ENCODE measurements at regions not wholly inside any gene's neighbourhood (a gene's known extent, or its start where the extent isn't known, plus 50 kb on each side); places are given as distances from the start of the nearest gene placed in this dataset.

DNA sequence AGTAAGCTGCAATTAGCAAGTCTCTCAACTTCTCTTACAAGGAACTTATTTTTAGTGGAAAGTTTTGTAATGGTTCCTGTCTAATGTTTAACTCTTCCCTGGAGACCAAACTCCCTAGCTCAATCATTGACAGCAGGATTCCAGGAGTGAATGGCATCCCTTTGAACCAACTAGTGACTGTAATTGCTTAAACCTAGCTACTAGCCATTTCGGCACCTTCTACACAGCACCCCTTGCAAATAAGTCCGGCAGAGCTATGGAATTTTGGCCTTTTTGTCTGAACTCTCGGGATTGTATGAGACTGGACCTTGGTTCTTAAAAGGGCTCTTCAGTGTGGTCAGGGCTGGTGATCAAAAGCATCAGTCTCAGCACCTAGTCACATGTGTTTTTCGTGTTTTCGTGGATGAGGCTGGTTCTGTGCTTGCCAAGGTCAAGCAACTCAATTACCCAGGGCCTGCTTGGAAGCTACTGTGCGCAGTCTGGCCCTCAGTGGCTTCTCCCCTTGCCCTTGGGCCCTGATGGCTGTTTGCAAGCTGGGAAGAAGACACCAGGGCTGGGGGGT lies 135.3 kb upstream of the NEDD9 start (continued):
- TF ChIP-seq, protein P1, sequence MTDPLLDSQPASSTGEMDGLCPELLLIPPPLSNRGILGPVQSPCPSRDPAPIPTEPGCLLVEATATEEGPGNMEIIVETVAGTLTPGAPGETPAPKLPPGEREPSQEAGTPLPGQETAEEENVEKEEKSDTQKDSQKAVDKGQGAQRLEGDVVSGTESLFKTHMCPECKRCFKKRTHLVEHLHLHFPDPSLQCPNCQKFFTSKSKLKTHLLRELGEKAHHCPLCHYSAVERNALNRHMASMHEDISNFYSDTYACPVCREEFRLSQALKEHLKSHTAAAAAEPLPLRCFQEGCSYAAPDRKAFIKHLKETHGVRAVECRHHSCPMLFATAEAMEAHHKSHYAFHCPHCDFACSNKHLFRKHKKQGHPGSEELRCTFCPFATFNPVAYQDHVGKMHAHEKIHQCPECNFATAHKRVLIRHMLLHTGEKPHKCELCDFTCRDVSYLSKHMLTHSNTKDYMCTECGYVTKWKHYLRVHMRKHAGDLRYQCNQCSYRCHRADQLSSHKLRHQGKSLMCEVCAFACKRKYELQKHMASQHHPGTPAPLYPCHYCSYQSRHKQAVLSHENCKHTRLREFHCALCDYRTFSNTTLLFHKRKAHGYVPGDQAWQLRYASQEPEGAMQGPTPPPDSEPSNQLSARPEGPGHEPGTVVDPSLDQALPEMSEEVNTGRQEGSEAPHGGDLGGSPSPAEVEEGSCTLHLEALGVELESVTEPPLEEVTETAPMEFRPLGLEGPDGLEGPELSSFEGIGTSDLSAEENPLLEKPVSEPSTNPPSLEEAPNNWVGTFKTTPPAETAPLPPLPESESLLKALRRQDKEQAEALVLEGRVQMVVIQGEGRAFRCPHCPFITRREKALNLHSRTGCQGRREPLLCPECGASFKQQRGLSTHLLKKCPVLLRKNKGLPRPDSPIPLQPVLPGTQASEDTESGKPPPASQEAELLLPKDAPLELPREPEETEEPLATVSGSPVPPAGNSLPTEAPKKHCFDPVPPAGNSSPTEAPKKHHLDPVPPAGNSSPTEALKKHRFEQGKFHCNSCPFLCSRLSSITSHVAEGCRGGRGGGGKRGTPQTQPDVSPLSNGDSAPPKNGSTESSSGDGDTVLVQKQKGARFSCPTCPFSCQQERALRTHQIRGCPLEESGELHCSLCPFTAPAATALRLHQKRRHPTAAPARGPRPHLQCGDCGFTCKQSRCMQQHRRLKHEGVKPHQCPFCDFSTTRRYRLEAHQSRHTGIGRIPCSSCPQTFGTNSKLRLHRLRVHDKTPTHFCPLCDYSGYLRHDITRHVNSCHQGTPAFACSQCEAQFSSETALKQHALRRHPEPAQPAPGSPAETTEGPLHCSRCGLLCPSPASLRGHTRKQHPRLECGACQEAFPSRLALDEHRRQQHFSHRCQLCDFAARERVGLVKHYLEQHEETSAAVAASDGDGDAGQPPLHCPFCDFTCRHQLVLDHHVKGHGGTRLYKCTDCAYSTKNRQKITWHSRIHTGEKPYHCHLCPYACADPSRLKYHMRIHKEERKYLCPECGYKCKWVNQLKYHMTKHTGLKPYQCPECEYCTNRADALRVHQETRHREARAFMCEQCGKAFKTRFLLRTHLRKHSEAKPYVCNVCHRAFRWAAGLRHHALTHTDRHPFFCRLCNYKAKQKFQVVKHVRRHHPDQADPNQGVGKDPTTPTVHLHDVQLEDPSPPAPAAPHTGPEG (CRISPR knock-in tag; IDR thresholded peaks at IDR 0.05), result no peak
- no peak for TF ChIP-seq ZNF282 (IDR thresholded peaks at IDR 0.05; ENCODE audit: partially characterized antibody)
- peak; percentile 58; the same call in 1 of the 2 replicates for TF ChIP-seq ZNF782 (CRISPR knock-in tag; IDR thresholded peaks at IDR 0.05; ENCODE audit: borderline replicate concordance)
- TF ChIP-seq RAD51 (IDR thresholded peaks at IDR 0.05; ENCODE audit: borderline replicate concordance), result no peak
- TF ChIP-seq FOXK1 (CRISPR knock-in tag; IDR thresholded peaks at IDR 0.05; ENCODE audit: borderline replicate concordance, low read depth), result peak; percentile 71; the same call in 1 of the 2 replicates
- no peak for TF ChIP-seq FLYWCH1 (CRISPR knock-in tag; IDR thresholded peaks at IDR 0.05)
- TF ChIP-seq, protein P2, sequence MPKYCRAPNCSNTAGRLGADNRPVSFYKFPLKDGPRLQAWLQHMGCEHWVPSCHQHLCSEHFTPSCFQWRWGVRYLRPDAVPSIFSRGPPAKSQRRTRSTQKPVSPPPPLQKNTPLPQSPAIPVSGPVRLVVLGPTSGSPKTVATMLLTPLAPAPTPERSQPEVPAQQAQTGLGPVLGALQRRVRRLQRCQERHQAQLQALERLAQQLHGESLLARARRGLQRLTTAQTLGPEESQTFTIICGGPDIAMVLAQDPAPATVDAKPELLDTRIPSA (CRISPR knock-in tag; IDR thresholded peaks at IDR 0.05; ENCODE audit: borderline replicate concordance), result no peak
- TF ChIP-seq ZBTB21 (CRISPR knock-in tag; IDR thresholded peaks at IDR 0.05), result peak; percentile 39; the same call in 1 of the 2 replicates
- TF ChIP-seq, protein P3, sequence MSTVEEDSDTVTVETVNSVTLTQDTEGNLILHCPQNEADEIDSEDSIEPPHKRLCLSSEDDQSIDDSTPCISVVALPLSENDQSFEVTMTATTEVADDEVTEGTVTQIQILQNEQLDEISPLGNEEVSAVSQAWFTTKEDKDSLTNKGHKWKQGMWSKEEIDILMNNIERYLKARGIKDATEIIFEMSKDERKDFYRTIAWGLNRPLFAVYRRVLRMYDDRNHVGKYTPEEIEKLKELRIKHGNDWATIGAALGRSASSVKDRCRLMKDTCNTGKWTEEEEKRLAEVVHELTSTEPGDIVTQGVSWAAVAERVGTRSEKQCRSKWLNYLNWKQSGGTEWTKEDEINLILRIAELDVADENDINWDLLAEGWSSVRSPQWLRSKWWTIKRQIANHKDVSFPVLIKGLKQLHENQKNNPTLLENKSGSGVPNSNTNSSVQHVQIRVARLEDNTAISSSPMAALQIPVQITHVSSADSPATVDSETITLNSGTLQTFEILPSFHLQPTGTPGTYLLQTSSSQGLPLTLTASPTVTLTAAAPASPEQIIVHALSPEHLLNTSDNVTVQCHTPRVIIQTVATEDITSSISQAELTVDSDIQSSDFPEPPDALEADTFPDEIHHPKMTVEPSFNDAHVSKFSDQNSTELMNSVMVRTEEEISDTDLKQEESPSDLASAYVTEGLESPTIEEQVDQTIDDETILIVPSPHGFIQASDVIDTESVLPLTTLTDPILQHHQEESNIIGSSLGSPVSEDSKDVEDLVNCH (CRISPR knock-in tag; IDR thresholded peaks at IDR 0.05), result no peak; the same call in 1 of the 2 replicates
- TF ChIP-seq, protein P4, sequence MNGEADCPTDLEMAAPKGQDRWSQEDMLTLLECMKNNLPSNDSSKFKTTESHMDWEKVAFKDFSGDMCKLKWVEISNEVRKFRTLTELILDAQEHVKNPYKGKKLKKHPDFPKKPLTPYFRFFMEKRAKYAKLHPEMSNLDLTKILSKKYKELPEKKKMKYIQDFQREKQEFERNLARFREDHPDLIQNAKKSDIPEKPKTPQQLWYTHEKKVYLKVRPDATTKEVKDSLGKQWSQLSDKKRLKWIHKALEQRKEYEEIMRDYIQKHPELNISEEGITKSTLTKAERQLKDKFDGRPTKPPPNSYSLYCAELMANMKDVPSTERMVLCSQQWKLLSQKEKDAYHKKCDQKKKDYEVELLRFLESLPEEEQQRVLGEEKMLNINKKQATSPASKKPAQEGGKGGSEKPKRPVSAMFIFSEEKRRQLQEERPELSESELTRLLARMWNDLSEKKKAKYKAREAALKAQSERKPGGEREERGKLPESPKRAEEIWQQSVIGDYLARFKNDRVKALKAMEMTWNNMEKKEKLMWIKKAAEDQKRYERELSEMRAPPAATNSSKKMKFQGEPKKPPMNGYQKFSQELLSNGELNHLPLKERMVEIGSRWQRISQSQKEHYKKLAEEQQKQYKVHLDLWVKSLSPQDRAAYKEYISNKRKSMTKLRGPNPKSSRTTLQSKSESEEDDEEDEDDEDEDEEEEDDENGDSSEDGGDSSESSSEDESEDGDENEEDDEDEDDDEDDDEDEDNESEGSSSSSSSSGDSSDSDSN (CRISPR knock-in tag; IDR thresholded peaks at IDR 0.05), result peak; percentile 53; the same call in 1 of the 2 replicates
- TF ChIP-seq HNRNPUL1 (IDR thresholded peaks at IDR 0.05; ENCODE audit: low read depth, low read length), result peak; percentile 98
- peak; percentile 94 for TF ChIP-seq MEF2D (CRISPR knock-in tag; IDR thresholded peaks at IDR 0.05)
- peak; percentile 43; the same call in 1 of the 2 replicates for TF ChIP-seq STAG1 (CRISPR knock-in tag; IDR thresholded peaks at IDR 0.05)
- TF ChIP-seq ZNF12 (CRISPR knock-in tag; IDR thresholded peaks at IDR 0.05), result peak; percentile 92
- TF ChIP-seq MAFK (conservative IDR thresholded peaks at IDR 0.05 in 1 of 2, IDR thresholded peaks at IDR 0.05 in 1 of 2; ENCODE audit: low read length in 2 of 2), result peak; percentile 1 to 22; a peak in 1 of 4 replicates
- TF ChIP-seq ZNF30 (CRISPR knock-in tag; IDR thresholded peaks at IDR 0.05), result no peak
- no peak for TF ChIP-seq ZNF446 (CRISPR knock-in tag; IDR thresholded peaks at IDR 0.05)
- TF ChIP-seq, protein P5, sequence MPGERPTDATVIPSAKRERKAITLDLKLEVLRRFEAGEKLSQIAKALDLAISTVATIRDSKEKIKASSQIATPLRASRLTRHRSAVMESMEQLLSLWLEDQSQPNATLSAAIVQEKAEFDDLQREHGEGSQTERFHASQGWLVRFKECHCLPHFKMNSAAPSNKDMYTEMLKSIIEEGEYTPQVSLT (CRISPR knock-in tag; IDR thresholded peaks at IDR 0.05; ENCODE audit: borderline replicate concordance, low read depth), result no peak
- TF ChIP-seq NFKBIZ (CRISPR knock-in tag; IDR thresholded peaks at IDR 0.05), result peak; percentile 95; the same call in 1 of the 2 replicates

Data from HepG2 (cell line).